Mesendoderm (in vitro differentiated cells): ENCODE measurements at regions not wholly inside any gene's neighbourhood (a gene's known extent, or its start where the extent isn't known, plus 50 kb on each side); places are given as distances from the start of the nearest gene placed in this dataset.
A peak's percentile ranks its signal among the peaks of the same experiment; 100 is the strongest.

Source experiments
- DNase-seq: peaks from one replicate; pipeline ENCODE4 v3.0.0; 2013
- H2AK5ac ChIP-seq: 2 replicates; pipeline ENCODE4 v1.6.1; 2013; ENCODE audit warnings: low read length, inconsistent platforms
- H2BK120ac ChIP-seq: 2 replicates; pipeline ENCODE4 v1.6.1; 2013; ENCODE audit warnings: low read depth, mild to moderate bottlenecking, low read length, moderate library complexity, mixed read lengths
- H2BK15ac ChIP-seq: replicated peaks from 2 replicates; pipeline ENCODE4 v1.6.1; 2013; ENCODE audit warnings: low read depth, mild to moderate bottlenecking, moderate library complexity
- H2BK5ac ChIP-seq: 2 replicates; pipeline ENCODE4 v1.6.1; 2013; ENCODE audit warnings: low read length, inconsistent platforms
- H3K18ac ChIP-seq: 2 replicates; pipeline ENCODE4 v1.6.1; 2013; ENCODE audit warnings: mild to moderate bottlenecking, low read length, mixed read lengths
- H3K23ac ChIP-seq: one replicate; pipeline ENCODE4 v1.6.1; 2013; ENCODE audit warnings: low read length
- H3K27ac ChIP-seq: 2 replicates; pipeline ENCODE4 v1.5.1; 2013; ENCODE audit warnings: low read depth, mild to moderate bottlenecking, inconsistent platforms, low read length, moderate library complexity
- H3K27me3 ChIP-seq: 2 replicates; pipeline ENCODE4 v1.6.1; 2013; ENCODE audit warnings: low read length, control low read depth, mild to moderate bottlenecking, inconsistent platforms; ENCODE audit not compliant: insufficient read depth, poor library complexity
- H3K36me3 ChIP-seq: 2 replicates; pipeline ENCODE4 v1.6.1; 2013; ENCODE audit warnings: low read length, inconsistent platforms; ENCODE audit not compliant: control insufficient read depth, insufficient read depth
- H3K4ac ChIP-seq: one replicate; pipeline ENCODE4 v1.6.1; 2013; ENCODE audit warnings: low read depth, mild to moderate bottlenecking, low read length, moderate library complexity
- H3K4me1 ChIP-seq: 2 replicates; pipeline ENCODE4 v1.6.1; 2013; ENCODE audit warnings: low read depth, low read length, inconsistent platforms; ENCODE audit not compliant: control insufficient read depth
- H3K4me2 ChIP-seq: 2 replicates; pipeline ENCODE4 v1.6.1; 2013; ENCODE audit warnings: low read length
- H3K4me3 ChIP-seq: 2 replicates; pipeline ENCODE4 v1.5.1; 2013; ENCODE audit warnings: mild to moderate bottlenecking, low read length
- H3K56ac ChIP-seq: one replicate; pipeline ENCODE4 v1.6.1; 2013; ENCODE audit warnings: low read length
- H3K79me1 ChIP-seq: 2 replicates; pipeline ENCODE4 v1.6.1; 2013; ENCODE audit warnings: low read length, inconsistent platforms
- H3K79me2 ChIP-seq: 2 replicates; pipeline ENCODE4 v1.6.1; 2013; ENCODE audit warnings: mild to moderate bottlenecking, low read length; ENCODE audit not compliant: control insufficient read depth, insufficient read depth
- H3K9ac ChIP-seq: 2 replicates; pipeline ENCODE4 v1.6.1; 2013; ENCODE audit warnings: low read length, inconsistent platforms
- H4K5ac ChIP-seq: one replicate; pipeline ENCODE4 v1.6.1; 2013; ENCODE audit warnings: low read length
- H4K8ac ChIP-seq: one replicate; pipeline ENCODE4 v1.6.1; 2013; ENCODE audit warnings: low read depth, mild to moderate bottlenecking, control low read depth, low read length, moderate library complexity
- WGBS: extraction: QIAGEN DNeasy Blood & Tissue Kit; methylation state at CpG from one replicate; pipeline ENCODE4 v1.1.7; 2013; ENCODE audit warnings: low lambda C conversion rate, missing lambda C conversion rate; ENCODE audit not compliant: insufficient coverage; ENCODE audit errors: extremely low coverage; 5-methylcytosine and 5-hydroxymethylcytosine counted together

GRCh38 chr11:70833554-70833953 lies 418.8 kb downstream of the SHANK2 start:
- Histone ChIP-seq H3K27me3 (no peaks in the 10 kb centered on the region), H3K79me2 (no peaks in the 10 kb centered on the region), H3K36me3 (no peaks in the 10 kb centered on the region), H2BK15ac (no peak overlapping the region), H3K4me1 (no peaks in the 10 kb centered on the region), H2AK5ac (no peak overlapping the region), H3K23ac (no peak overlapping the region), H3K27ac (no peak overlapping the region), H3K4me3 (no peak overlapping the region), H2BK5ac (no peak overlapping the region), H3K18ac (no peak overlapping the region), H3K79me1 (no peaks in the 10 kb centered on the region), H3K56ac (no peak overlapping the region), H2BK120ac (no peak overlapping the region), H3K9ac (no peak overlapping the region), H3K4ac (no peak overlapping the region), H3K4me2 (no peak overlapping the region), H4K5ac (no peak overlapping the region), H4K8ac (no peak overlapping the region)
- DNase-seq = no peak
- WGBS = no CpG with 5 or more reads among the region's 5 CpGs

- H3K79me1 ChIP-seq = no peaks in the 10 kb centered on the region
- no peak overlapping the region for H2BK120ac ChIP-seq
- no peak overlapping the region for H3K56ac ChIP-seq
- H3K4me2 ChIP-seq = no peak overlapping the region
- no peak overlapping the region for H3K27ac ChIP-seq
- no peak overlapping the region for H4K5ac ChIP-seq
- no peaks in the 10 kb centered on the region for H3K4me1 ChIP-seq
- H4K8ac ChIP-seq = no peak overlapping the region
- no peak overlapping the region for H3K9ac ChIP-seq
- no peak overlapping the region for H2BK5ac ChIP-seq
- no peaks in the 10 kb centered on the region for H3K79me2 ChIP-seq
- no peak overlapping the region for H3K4ac ChIP-seq
- no peak overlapping the region for H2BK15ac ChIP-seq
- no peak overlapping the region for H3K23ac ChIP-seq
- no peak overlapping the region for H3K18ac ChIP-seq
- no peaks in the 10 kb centered on the region for H3K36me3 ChIP-seq
- H2AK5ac ChIP-seq = no peak overlapping the region
- no CpG with 5 or more reads among the region's 14 CpGs for whole genome bisulfite sequencing
- H3K27me3 ChIP-seq = no peaks in the 10 kb centered on the region
- peak; percentile 6 for DNase-seq
- H3K4me3 ChIP-seq = no peak overlapping the region
Observed at GRCh38 chr11:70834277-70834940, 418.0 kb downstream of the SHANK2 start.

- Histone ChIP-seq H3K27ac (no peak overlapping the region), H2BK120ac (no peak overlapping the region), H3K4me1 (no peaks in the 10 kb centered on the region), H3K4ac (no peak overlapping the region), H4K5ac (no peak overlapping the region), H3K18ac (no peak overlapping the region), H3K36me3 (no peaks in the 10 kb centered on the region), H3K27me3 (no peaks in the 10 kb centered on the region), H3K79me2 (no peaks in the 10 kb centered on the region), H3K4me3 (no peak overlapping the region), H2AK5ac (no peak overlapping the region), H3K9ac (no peak overlapping the region), H3K4me2 (no peak overlapping the region), H4K8ac (no peak overlapping the region), H2BK5ac (no peak overlapping the region), H3K79me1 (no peaks in the 10 kb centered on the region), H3K56ac (no peak overlapping the region), H2BK15ac (no peak overlapping the region), H3K23ac (no peak overlapping the region)
- no peak for DNase-seq
- WGBS = no CpG with 5 or more reads among the region's 14 CpGs
Observed at GRCh38 chr11:70834984-70835560, 417.3 kb downstream of the SHANK2 start.

- Histone ChIP-seq H3K4me3 (no peak overlapping the region), H3K27me3 (no peaks in the 10 kb centered on the region), H3K4ac (no peak overlapping the region), H2BK5ac (no peak overlapping the region), H2BK15ac (no peak overlapping the region), H3K23ac (no peak overlapping the region), H2BK120ac (no peak overlapping the region), H3K9ac (no peak overlapping the region), H4K8ac (no peak overlapping the region), H3K79me1 (no peaks in the 10 kb centered on the region), H3K18ac (no peak overlapping the region), H3K27ac (no peak overlapping the region), H2AK5ac (no peak overlapping the region), H3K4me1 (no peaks in the 10 kb centered on the region), H4K5ac (no peak overlapping the region), H3K79me2 (no peaks in the 10 kb centered on the region), H3K4me2 (no peak overlapping the region), H3K36me3 (no peaks in the 10 kb centered on the region), H3K56ac (no peak overlapping the region)
- DNase-seq = no peak
- WGBS = no CpG with 5 or more reads among the region's 10 CpGs
Observed at GRCh38 chr11:70836071-70836470, 416.3 kb downstream of the SHANK2 start.

GRCh38 chr11:70838198-70838597 lies 414.2 kb downstream of the SHANK2 start:
- no peak overlapping the region for H3K27ac ChIP-seq
- no peak overlapping the region for H3K18ac ChIP-seq
- no peak overlapping the region for H2AK5ac ChIP-seq
- H3K4me1 ChIP-seq = no peaks in the 10 kb centered on the region
- WGBS = no CpG with 5 or more reads among the region's 3 CpGs
- no peak overlapping the region for H3K4ac ChIP-seq
- no peak overlapping the region for H2BK15ac ChIP-seq
- H3K9ac ChIP-seq = no peak overlapping the region
- no peak overlapping the region for H4K5ac ChIP-seq
- H3K56ac ChIP-seq = no peak overlapping the region
- no peaks in the 10 kb centered on the region for H3K36me3 ChIP-seq
- no peak overlapping the region for H2BK5ac ChIP-seq
- no peaks in the 10 kb centered on the region for H3K79me2 ChIP-seq
- no peak overlapping the region for H4K8ac ChIP-seq
- H3K23ac ChIP-seq = no peak overlapping the region
- H3K4me3 ChIP-seq = no peak overlapping the region
- H3K79me1 ChIP-seq = no peaks in the 10 kb centered on the region
- H3K4me2 ChIP-seq = no peak overlapping the region
- no peaks in the 10 kb centered on the region for H3K27me3 ChIP-seq
- H2BK120ac ChIP-seq = no peak overlapping the region
- DNase-seq = no peak

- no peak overlapping the region for H2BK120ac ChIP-seq
- H2AK5ac ChIP-seq = no peak overlapping the region
- H3K79me1 ChIP-seq = no peaks in the 10 kb centered on the region
- no peak for DNase-seq
- no peak overlapping the region for H3K4ac ChIP-seq
- H3K79me2 ChIP-seq = no peaks in the 10 kb centered on the region
- H4K8ac ChIP-seq = no peak overlapping the region
- H3K4me1 ChIP-seq = no peaks in the 10 kb centered on the region
- WGBS = no CpG with 5 or more reads among the region's 10 CpGs
- H4K5ac ChIP-seq = no peak overlapping the region
- no peak overlapping the region for H3K4me2 ChIP-seq
- no peaks in the 10 kb centered on the region for H3K27me3 ChIP-seq
- no peak overlapping the region for H3K18ac ChIP-seq
- H3K9ac ChIP-seq = no peak overlapping the region
- no peak overlapping the region for H3K23ac ChIP-seq
- no peak overlapping the region for H3K4me3 ChIP-seq
- H3K36me3 ChIP-seq = no peaks in the 10 kb centered on the region
- no peak overlapping the region for H2BK5ac ChIP-seq
- H3K56ac ChIP-seq = no peak overlapping the region
- H3K27ac ChIP-seq = no peak overlapping the region
- H2BK15ac ChIP-seq = no peak overlapping the region
Observed at GRCh38 chr11:70839851-70840250, 412.5 kb downstream of the SHANK2 start.
